ENCODE measurements at regions not wholly inside any gene's neighbourhood (a gene's known extent, or its start where the extent isn't known, plus 50 kb on each side); places are given as distances from the start of the nearest gene placed in this dataset.

DNA sequence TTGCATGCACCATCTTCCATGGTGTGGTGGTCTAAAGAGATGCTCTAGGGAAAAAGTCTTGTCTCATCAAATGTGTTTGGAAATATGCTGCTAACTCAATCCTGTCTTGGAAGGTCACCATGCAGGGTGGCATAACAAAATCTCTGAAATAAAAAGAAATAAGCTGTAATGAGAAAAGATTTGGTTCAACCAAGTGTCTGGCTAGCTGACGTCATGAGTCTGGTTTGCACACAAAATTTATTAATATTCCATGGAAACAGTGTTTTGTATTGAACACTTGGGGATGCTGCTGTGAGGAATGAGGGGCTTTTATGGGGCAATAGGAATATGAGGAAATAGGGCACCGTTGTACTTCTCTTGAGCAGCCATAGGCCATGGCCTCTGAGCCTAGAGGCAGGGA, 575.7 kb upstream of the CDH5 start:
- DNase-seq (ENCODE audit: low read depth): no peak

DNA sequence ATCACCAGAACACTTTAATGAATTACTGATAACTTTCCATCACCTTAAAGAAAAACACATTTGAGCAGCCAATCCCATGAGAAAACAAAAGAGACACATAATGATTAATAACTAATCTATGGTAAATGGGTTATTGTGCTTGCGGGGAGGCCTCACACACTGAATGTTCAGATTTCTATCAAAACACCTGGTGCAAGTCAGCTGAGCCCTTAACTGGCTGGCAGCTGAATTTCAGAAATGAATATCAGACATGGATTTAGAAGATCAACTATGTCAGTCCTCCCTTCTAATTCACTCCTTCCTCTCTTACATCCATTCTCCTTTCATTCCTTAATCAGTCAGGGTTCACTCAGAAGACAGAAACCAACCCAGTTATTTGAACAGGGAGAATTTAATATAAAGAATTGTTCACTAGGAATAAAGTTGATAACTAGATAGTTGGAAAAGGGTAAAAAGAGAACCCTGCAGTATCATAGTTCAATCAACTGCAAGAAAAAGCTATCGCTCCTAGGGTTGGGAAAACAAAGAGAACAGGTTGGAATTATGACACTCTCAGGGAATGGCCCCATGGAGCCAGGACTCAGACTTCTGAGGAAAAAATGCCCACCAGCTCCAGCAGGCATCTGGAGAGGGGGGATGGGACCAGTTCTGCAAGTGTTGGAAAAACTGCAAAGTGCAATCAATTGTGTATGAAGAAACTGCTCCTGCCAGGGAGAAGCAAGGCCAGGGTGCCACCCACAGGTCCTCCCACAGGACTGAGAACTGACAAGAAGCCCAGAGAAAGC, 577.1 kb upstream of the CDH5 start:
- DNase-seq (ENCODE audit: low read depth): no peak

DNA sequence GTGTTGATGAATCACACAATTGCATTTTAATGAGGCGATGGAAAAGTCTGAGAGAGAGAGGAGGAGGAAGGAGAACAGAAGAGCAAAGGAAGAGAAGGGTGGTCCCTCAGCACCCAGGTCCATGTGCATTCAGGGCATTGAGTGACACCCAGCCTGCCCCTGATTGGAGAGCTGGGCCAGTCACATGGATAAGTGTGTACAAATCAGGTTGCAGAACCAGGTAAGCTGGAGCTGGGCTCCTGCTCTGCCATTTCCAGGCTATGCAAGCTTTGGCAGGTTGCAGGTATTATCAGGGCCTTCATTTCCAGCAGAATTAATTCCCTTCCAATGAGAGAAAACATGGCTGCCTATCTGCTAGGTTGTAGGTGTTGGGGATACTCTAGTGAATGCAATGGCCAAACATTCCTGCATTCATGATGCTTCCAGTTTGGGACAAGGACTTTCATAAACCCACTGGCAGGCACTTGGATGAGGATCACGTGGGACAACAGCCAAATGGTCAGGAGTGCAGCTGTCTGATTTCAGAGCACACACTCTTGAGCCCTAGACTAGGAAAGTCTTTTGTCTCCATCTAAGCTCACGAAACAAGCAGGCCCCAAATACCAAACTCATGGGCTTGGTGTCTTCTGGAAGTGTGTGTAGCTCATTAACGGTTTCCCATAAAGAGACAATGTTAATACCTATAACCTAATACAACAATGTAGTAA, 577.9 kb upstream of the CDH5 start:
- no peak for DNase-seq (ENCODE audit: low read depth)

DNA sequence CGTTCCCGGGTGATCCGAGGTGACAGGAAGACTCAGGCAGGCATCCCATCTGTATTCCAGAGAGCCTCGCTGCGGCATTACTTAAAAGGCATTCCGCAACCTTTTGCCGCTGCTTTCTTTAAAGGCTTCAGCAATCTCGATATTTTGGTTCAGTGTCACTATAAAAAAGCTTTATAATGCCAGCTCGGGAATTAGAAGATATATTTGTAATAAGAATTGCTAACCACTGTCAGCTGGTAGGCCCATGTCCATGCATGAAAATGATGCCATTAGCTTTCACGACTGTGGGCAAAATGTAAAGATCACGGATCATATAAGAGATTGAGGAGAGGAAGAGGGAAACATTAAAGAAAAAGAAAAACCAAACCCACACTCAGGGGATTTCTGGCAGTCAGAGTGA, 578.6 kb upstream of the CDH5 start:
- no peak for DNase-seq (ENCODE audit: low read depth)

DNA sequence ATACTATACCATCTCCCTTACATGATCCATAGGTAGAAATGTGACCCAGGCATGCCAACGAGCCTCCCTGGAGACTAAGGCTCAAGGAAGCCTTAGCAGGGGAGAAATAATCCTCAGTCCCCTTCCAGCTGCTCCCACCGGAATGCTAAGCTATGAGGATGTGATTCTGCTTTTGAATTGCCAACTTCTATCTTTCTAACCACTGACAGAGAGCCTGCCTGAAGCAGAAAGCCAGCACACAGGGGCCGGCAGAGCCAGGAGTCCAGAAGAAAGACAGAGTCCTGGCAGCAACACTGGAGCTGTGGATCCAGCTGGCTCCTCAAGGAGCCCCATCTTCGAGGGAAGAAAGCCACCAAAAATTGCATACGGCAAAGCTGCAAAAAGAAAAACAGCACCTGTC, 579.6 kb upstream of the CDH5 start:
- no peak for DNase-seq (ENCODE audit: low read depth)

DNA sequence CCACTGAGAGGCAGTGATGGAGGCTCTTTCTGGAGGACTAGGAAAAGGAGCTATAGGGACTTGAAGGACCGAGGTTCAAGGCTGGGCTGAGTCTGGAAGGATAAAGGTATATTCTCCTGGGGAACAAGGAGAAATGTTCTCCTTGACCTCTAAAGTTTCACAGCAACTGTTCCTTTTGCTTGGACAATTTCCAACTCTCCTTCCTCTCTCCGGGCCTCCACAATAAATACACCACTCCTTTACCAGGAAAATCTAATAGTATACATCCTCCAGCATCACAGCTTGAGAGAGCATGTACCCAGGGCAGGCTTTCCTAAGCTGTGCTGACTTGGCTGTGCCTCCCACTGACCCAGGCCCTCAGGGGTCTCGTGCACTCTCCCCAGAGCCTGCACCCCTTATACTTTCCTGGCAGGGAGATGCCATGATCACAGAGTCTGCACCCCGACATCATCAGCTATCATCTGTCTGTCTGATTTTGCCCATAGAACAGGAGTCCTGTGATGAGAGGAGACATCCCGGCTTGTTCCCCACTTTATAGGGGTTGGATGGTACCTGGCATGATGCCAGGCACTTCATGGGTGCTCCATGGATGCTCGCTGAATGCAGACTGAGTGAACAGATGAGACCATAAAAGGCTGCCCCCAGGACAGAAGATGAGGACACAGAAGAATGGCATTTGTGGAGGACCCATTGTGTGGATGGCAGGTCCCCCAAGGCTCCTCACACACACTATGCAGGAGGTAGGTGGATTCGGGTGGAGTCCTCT, 582.6 kb upstream of the CDH5 start:
- DNase-seq (ENCODE audit: low read depth): no peak

DNA sequence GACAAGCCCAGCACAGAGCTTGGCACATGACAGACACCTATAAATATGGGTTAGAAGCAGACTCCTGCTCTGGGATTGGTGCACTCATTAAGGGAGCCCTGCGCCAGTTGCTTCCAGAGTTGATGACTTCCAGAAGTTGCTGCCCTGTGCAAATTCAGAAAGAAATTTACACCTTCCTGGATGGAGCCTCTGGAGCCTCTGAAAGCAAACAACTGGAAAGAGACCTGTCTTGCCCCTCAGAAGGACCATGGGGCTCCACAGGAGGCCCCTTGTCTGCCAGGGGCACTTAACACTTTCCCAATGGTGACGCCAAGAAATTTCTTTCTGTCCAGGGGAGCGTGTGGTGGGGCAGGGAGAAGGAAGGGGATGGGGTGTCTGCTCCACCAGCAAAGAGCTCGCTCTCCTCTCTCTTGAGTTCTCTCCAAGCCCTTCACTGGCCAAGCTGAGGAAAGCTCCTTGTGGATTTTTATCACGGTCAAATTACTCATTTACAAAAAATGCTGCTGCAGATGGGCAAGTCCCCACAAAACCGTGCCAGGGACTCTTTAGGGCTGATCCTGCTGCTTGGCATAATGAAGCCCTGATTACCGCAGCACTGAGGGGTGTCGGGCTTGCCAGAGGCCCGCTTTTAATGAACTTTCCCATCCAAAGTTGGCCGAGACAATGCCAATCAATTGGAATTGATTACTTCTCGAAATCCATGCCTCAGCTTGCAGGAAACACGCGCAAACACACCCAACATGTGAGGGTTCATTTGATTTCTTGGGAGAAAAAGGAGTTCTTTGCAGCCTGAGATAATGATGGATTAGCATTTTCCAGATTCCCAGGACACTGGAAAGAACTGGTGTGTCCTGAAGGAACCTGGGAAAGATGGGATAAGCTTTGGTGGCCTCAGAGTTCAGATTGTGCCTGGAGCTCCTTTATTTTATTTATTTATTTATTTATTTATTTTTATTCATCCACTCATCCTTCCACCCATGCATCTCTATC, 583.6 kb upstream of the CDH5 start:
- no peak for DNase-seq (ENCODE audit: low read depth)

DNA sequence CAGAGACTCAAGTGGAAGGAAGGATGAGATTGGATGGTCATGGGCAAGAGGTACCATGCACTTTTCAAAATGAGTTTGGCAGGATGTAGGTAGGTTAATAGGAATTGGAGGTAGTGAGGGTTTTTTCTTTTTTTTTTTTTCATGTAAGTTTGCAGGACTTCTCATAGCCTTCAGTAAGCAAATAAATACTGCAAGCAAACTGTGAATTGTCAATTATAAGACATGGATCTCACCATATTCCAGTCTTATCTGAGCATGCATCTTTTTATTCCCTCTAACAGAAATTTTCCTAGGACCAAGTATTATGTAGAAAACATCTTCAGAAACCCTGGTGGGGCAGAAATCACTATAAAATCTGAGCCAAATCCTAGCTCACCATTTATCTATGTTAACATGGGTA, 584.6 kb upstream of the CDH5 start:
- no peak for DNase-seq (ENCODE audit: low read depth)

DNA sequence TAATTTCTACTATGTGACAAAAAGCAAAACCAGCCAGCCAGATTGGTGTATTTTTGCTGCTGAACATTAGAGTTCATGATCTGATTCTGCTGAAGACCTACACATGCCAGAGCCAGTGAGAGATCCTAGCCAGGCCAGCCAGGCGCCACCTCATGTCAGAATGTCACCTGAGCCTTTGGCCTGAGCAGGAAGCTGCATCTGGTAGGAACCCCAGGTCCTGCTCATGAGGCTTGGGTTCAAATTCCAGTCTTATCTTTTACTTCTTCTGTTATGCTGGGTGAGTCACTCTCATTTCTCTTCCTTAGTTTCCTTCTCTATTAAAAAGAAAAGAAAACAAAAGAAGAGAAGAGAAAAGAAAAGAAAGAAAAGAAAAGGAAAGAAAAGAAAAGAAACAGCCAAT, 585.1 kb upstream of the CDH5 start:
- no peak for DNase-seq (ENCODE audit: low read depth)

DNA sequence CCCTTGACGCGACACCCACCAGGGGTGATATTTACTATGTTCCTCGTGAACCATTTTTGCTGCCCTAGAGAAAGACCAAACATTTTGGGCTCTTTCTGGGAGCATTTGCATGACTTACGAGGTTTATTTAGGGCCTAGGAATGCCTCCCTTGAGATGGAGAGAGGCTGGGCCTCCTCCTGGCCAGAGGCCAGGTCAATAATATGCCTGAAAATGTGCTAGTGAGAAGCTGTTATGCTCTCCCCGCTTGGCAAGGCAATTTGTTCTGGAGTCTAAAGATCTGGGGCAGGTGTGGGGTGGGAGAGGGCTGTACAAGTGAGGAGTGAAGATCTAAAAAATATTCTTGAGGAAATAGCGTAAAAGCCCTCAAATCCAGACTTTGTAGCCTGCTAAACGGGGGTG, 587.3 kb upstream of the CDH5 start:
- no peak for DNase-seq (ENCODE audit: low read depth)

DNA sequence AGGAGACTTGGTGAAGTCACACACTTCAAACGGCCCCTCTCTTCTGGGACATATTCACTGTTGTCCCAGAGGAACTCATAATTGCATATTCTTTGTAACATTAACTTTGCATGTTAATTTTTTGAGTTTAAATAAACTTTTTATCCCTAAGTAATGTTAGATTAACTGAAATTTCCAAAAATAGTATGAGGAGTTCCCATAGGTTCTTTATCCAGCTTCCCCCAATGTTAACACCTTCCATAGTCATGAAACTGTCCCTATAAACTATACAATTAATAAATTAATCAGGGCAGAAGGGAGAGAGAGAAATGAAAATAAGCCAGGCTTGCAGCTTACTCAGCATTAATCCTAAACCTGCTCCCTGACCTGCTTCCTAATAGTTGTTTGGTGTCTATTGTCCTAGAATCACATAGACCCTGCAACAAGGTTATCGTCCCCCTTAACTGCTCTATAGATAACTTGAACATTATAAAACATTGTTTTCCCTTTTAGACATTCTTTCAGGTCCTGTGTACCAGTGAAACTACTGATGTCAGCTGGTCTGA, 589.8 kb upstream of the CDH5 start:
- no peak for DNase-seq (ENCODE audit: low read depth)

DNA sequence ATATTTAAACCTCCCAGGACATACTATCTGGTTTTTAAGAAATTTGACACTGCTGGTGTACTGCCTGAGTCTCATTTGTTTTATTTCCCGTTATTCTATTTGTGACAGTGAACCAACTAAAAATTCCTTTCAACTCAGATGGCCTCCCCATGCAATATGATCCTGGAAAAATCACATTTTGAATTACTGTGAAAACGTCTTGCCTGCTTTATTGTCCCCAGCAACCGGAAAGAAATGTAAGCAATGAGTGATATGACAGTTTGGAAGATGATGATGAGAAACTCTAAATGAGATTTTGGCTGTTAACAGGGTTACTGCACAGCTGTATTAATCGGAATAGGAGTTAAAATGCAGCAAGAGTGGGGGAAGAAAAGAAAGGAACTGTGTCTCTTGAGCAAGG, 590.7 kb upstream of the CDH5 start:
- no peak for DNase-seq (ENCODE audit: low read depth)

DNA sequence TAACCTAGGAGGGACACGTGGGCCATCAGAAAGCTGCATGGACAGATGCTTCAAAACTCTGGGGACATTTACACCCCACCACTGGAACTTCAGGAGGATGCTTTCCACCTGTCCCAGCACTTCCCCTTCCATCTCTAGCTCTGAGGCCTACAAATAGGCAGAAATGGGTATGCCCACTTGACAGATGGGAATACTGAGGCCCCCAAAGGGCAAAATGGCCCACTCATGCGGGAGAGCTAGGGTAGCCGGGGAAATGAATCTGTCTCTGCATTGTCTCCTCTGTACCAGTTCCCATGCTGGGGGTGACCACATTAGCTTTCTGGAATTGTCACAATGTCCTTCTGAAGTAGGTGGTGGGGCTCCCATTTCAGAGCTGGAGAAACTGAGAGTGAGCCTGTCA, 592.1 kb upstream of the CDH5 start:
- no peak for DNase-seq (ENCODE audit: low read depth)

DNA sequence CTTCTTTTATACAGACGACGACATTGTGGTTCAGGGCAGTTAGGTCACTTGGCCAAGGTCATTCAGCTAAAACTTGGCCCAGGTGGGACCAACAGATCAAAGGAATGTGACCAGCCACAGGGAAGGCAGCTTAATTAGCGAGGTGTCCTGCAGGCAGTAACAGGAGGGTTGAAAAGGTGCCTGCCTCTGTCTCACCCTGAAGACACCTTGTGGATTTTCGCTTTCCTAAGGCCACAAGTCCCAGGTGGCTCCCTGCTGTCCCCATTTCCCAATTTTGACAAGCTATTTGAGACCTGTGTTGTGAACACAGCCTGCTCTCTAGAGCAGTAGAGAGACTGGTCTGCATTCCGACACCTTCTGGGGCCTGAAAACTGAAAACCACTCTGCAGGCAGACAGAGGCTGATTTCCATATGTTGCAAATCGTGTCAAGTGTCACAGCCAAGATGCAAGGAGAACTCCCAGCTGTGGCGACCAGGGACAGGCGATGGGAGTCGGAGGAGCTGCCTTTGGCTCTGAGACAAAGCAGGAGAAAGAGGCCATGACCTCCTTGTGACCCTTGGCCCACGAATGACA, 593.1 kb upstream of the CDH5 start:
- no peak for DNase-seq (ENCODE audit: low read depth)

DNA sequence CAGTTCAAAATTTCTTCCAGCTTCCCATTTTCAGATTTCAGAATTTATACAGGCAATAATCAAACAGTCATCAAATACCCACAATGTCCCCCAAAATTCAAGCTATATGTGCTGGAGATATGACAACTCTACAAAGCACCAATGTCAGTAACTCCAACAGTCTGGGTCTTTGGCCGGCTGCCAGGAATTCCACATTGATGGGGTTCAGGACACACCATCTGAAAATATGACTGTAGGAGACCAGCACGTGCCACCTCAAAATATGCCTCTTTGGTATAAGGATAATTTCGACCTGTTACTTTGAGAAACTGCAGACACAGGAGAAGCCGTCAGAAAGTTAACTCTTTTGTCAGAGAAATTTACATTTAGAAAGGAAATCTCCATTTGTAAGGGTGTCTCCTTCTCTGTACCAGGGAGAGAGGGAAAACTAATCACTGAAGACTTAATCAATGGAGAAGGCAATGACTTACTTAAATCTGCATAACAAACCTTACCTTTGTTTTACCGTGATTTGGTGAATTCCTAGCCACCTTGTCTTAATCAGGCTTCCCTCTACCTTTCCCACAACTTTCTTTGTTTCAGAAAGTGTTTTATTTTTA, 594.3 kb upstream of the CDH5 start:
- DNase-seq (ENCODE audit: low read depth): no peak

DNA sequence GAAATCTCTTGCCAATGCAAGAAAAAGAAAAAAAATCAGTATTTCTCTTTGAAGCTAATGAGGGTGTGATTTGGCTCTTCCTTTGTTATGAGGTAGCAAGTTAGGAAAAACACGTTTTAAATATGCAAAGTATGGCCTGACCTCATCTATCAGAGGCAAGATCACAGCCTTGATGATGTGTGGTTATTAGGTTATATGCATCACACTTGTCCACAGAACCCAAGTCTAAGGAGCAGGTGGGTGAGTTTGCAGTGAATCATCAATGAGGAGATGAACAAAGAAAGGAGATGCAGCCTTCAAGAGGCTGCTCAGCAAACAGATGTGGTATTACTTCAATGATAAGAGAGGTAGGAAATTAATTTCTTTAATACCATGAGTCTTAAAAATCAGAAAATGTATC, 594.8 kb upstream of the CDH5 start:
- DNase-seq (ENCODE audit: low read depth): no peak

DNA sequence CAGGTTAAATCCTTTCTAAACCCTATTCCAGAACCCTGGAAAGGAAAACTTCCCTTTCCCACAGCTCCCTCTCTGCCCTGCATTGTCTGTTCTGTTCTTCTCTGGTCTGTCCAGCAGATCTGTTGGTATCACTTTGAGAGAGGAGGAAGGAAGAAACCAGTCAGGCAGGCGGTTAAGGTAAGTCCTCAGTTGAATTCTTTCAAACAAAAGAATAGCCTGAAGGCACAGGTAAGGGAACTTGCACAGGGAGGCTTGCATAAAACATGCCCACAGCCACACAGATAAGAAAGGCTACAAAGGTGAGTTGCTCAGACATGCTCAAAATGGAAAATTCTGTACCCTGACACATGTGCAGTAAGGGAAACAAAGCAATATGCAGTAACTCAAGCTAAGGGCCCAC, 595.7 kb upstream of the CDH5 start:
- no peak for DNase-seq (ENCODE audit: low read depth)

DNA sequence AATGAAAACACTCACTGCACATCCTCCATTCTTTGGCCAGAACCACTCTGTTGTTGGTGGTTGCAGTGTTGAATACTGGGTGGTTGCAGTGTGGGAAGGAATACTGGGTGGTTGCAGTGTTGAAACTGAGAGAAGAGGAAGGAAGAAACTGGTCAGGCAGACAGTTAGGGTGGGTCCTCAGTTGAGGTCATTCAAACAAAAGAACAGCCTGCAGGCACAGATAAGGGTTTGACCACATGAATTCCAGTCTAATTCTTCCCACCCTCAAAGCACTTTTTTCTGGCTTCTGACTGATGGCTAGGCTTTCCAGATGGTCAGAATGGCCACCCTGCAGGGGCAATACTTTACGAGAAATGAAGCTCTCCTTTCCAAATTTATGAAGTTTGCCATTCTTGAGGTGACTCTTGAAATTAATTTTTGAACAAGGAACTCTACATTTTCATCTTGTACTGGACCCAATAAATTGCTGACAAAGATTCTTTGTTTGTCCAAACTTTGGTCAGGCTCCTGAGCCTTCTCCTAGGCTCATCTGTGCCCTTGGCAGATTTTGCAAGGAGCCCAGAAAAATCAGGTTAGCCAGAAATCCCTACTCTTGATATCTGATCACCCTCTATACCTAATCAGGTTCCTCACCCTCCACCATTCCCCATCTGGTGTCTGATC, 596.6 kb upstream of the CDH5 start:
- DNase-seq (ENCODE audit: low read depth): no peak

DNA sequence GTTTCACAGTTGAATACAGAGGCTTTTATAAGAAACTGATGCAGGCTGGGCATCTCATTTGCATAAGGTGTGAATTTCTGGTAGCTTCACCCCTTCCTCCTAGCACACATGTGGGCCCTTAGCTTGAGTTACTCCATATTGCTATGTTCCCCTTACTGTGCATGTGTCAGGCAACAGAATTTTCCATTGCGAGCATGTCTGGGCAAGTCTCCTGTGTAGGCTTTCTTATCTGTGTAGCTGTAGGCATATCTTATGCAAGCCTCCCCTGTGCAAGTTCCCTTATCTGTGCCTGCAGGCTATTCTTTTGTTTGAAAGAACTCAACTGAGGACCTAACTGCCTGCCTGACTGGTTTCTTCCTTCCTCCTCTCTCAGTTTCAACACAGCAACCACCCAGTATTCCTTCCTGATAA, 597.4 kb upstream of the CDH5 start:
- no peak for DNase-seq (ENCODE audit: low read depth)

DNA sequence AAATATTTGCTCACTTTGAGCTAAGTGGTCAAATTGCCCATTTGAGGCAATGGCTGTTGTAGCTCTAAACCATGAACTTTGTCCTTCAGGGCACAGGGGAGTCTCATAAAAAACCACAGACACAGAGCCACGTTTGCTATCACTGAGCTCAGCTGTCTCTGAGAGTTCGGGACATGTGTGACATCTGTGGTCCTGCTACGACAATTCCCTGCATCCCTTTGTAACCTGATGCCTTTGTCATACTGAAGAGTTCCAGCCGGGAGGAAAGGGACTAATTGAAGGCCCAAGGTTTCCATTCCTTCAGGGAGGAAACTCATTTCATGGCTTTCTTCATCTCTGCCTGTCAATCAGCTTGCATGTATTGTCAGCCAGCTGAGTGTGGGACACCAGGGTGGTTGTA, 599.4 kb upstream of the CDH5 start:
- DNase-seq (ENCODE audit: low read depth): no peak

Data from stimulated activated CD4-positive, alpha-beta T cell treated with anti-CD3 and anti-CD28 coated beads, Interleukin-2, amount 100 ng/mL, for 4 hours (primary cell).